NCI-H1417 (cell line): ENCODE measurements at regions not wholly inside any gene's neighbourhood (a gene's known extent, or its start where the extent isn't known, plus 50 kb on each side); places are given as distances from the start of the nearest gene placed in this dataset.
A peak's percentile ranks its signal among the peaks of the same experiment; 100 is the strongest.
"Not testable (repeated sequence)": the region's sequence is repeated elsewhere in the genome, so short reads cannot be mapped to it uniquely, and the experiment has no call there.

ENCODE experiments used
- DNase-seq, 3 experiments: peaks; one replicate each; lab custom pipeline; 2025; lab: John Stamatoyannopoulos, UW

GRCh38 chr2:8495189-8495989, 186.5 kb upstream of the ID2 start:
- DNase-seq, result peak in 2 of 3 experiments; percentile 10 to 34

- no peak for DNase-seq
These were observed 185.8 kb upstream of the ID2 start for GRCh38 chr2:8496079-8496478.

GRCh38 chr2:8496617-8497016, 185.2 kb upstream of the ID2 start:
- no peak for DNase-seq

GRCh38 chr2:8498994-8499393, 182.9 kb upstream of the ID2 start:
- DNase-seq, result no peak

- peak; percentile 45 to 66 (median 59) for DNase-seq
These were observed 181.5 kb upstream of the ID2 start for GRCh38 chr2:8500124-8501054.

- DNase-seq, result no peak
These were observed 180.7 kb upstream of the ID2 start for GRCh38 chr2:8501061-8501720.

- DNase-seq, result peak in 1 of 3 experiments; percentile 37
These were observed 179.5 kb upstream of the ID2 start for GRCh38 chr2:8502316-8502715.

GRCh38 chr2:8505311-8505920, 176.4 kb upstream of the ID2 start:
- DNase-seq, result no peak

GRCh38 chr2:8506746-8507145, 175.1 kb upstream of the ID2 start:
- no peak for DNase-seq

GRCh38 chr2:8508766-8509165, 173.1 kb upstream of the ID2 start:
- DNase-seq, result no peak

GRCh38 chr2:8509621-8510020, 172.2 kb upstream of the ID2 start:
- no peak for DNase-seq

- not testable (repeated sequence) for DNase-seq
These were observed 171.8 kb upstream of the ID2 start for GRCh38 chr2:8510055-8510454.

- DNase-seq, result no peak
These were observed 171.3 kb upstream of the ID2 start for GRCh38 chr2:8510519-8510918.

- no peak for DNase-seq
These were observed 169.8 kb upstream of the ID2 start for GRCh38 chr2:8511868-8512612.

- DNase-seq, result no peak
These were observed 168.1 kb upstream of the ID2 start for GRCh38 chr2:8513601-8514273.

- no peak for DNase-seq
These were observed 167.6 kb upstream of the ID2 start for GRCh38 chr2:8514274-8514662.

GRCh38 chr2:8514796-8515758, 166.8 kb upstream of the ID2 start:
- peak in 2 of 3 experiments; percentile 56 to 70 for DNase-seq

- peak; percentile 74 to 92 (median 85) for DNase-seq
These were observed 165.9 kb upstream of the ID2 start for GRCh38 chr2:8515864-8516533.
